T-helper 1 cell treated with Interleukin-12 subunit alpha and Interleukin-12 subunit beta and Interleukin-4 antibody, amounts not matched to agents 30 μg/mL and 1 μg/mL, for 36 hours (primary cell): ENCODE measurements at regions not wholly inside any gene's neighbourhood (a gene's known extent, or its start where the extent isn't known, plus 50 kb on each side); places are given as distances from the start of the nearest gene placed in this dataset.

Source experiments
- H3K27ac Mint-ChIP-seq: one replicate; pipeline ENCODE4 v1.8.0; 2021; ENCODE audit warnings: mild to moderate bottlenecking, mixed read lengths
- H3K27me3 Mint-ChIP-seq: one replicate; pipeline ENCODE4 v1.8.0; 2021; ENCODE audit warnings: low read depth, mixed read lengths
- H3K36me3 Mint-ChIP-seq: one replicate; pipeline ENCODE4 v1.8.0; 2021; ENCODE audit warnings: low read depth, mixed read lengths
- H3K4me1 Mint-ChIP-seq: one replicate; pipeline ENCODE4 v1.8.0; 2021; ENCODE audit warnings: low read depth, mixed read lengths
- H3K4me3 Mint-ChIP-seq: one replicate; pipeline ENCODE4 v1.8.0; 2021; ENCODE audit warnings: mild to moderate bottlenecking, moderate library complexity, mixed read lengths
- H3K9me3 Mint-ChIP-seq: one replicate; pipeline ENCODE4 v1.8.0; 2021; ENCODE audit warnings: mixed read lengths

- Mint-ChIP-seq H3K9me3 (no peaks in the 10 kb centered on the region), H3K4me1 (no peaks in the 10 kb centered on the region), H3K4me3 (no peak overlapping the region), H3K27me3 (no peaks in the 10 kb centered on the region), H3K36me3 (no peaks in the 10 kb centered on the region), H3K27ac (no peak overlapping the region)
These were observed 93.8 kb upstream of the ZNF469 start for GRCh38 chr16:88289001-88289400.

GRCh38 chr16:88289561-88289960 is 93.2 kb upstream of the ZNF469 start:
- Mint-ChIP-seq H3K27me3 (no peaks in the 10 kb centered on the region), H3K27ac (no peak overlapping the region), H3K36me3 (no peaks in the 10 kb centered on the region), H3K9me3 (no peaks in the 10 kb centered on the region), H3K4me3 (no peak overlapping the region), H3K4me1 (no peaks in the 10 kb centered on the region)

- Mint-ChIP-seq H3K4me1 (no peaks in the 10 kb centered on the region), H3K27me3 (no peaks in the 10 kb centered on the region), H3K4me3 (no peak overlapping the region), H3K27ac (no peak overlapping the region), H3K36me3 (no peaks in the 10 kb centered on the region), H3K9me3 (no peaks in the 10 kb centered on the region)
These were observed 92.8 kb upstream of the ZNF469 start for GRCh38 chr16:88289968-88290401.

- Mint-ChIP-seq H3K27me3 (no peaks in the 10 kb centered on the region), H3K36me3 (no peaks in the 10 kb centered on the region), H3K9me3 (no peaks in the 10 kb centered on the region), H3K27ac (no peak overlapping the region), H3K4me1 (no peaks in the 10 kb centered on the region), H3K4me3 (no peak overlapping the region)
These were observed 91.6 kb upstream of the ZNF469 start for GRCh38 chr16:88290850-88291830.

- no peaks in the 10 kb centered on the region for H3K9me3 Mint-ChIP-seq
- H3K36me3 Mint-ChIP-seq: no peaks in the 10 kb centered on the region
- no peak overlapping the region for H3K4me3 Mint-ChIP-seq
- H3K4me1 Mint-ChIP-seq: no peaks in the 10 kb centered on the region
- no peak overlapping the region for H3K27ac Mint-ChIP-seq
- no peaks in the 10 kb centered on the region for H3K27me3 Mint-ChIP-seq
These were observed 90.5 kb upstream of the ZNF469 start for GRCh38 chr16:88292007-88292970.

GRCh38 chr16:88293097-88293496 is 89.7 kb upstream of the ZNF469 start:
- Mint-ChIP-seq H3K9me3 (no peaks in the 10 kb centered on the region), H3K4me1 (no peaks in the 10 kb centered on the region), H3K27ac (no peak overlapping the region), H3K27me3 (no peaks in the 10 kb centered on the region), H3K4me3 (no peak overlapping the region), H3K36me3 (no peaks in the 10 kb centered on the region)

- Mint-ChIP-seq H3K4me1 (no peaks in the 10 kb centered on the region), H3K9me3 (no peaks in the 10 kb centered on the region)
These were observed 86.9 kb upstream of the ZNF469 start for GRCh38 chr16:88295671-88296436.

GRCh38 chr16:88296437-88297177 is 86.2 kb upstream of the ZNF469 start:
- H3K4me1 Mint-ChIP-seq: no peaks in the 10 kb centered on the region
- H3K4me3 Mint-ChIP-seq: no peak overlapping the region
- no peaks in the 10 kb centered on the region for H3K27me3 Mint-ChIP-seq
- H3K9me3 Mint-ChIP-seq: no peaks in the 10 kb centered on the region
- no peak overlapping the region for H3K27ac Mint-ChIP-seq
- no peaks in the 10 kb centered on the region for H3K36me3 Mint-ChIP-seq

More at GRCh38 chr16:88295671-88296436, 86.9 kb upstream of the ZNF469 start:
- no peak overlapping the region for H3K27ac Mint-ChIP-seq
- no peak overlapping the region for H3K4me3 Mint-ChIP-seq
- H3K36me3 Mint-ChIP-seq: no peaks in the 10 kb centered on the region
- no peaks in the 10 kb centered on the region for H3K27me3 Mint-ChIP-seq

- Mint-ChIP-seq H3K36me3 (no peaks in the 10 kb centered on the region), H3K9me3 (no peaks in the 10 kb centered on the region), H3K27ac (no peak overlapping the region), H3K27me3 (no peaks in the 10 kb centered on the region), H3K4me1 (no peaks in the 10 kb centered on the region), H3K4me3 (no peak overlapping the region)
These were observed 85.5 kb upstream of the ZNF469 start for GRCh38 chr16:88297178-88297720.

- Mint-ChIP-seq H3K36me3 (no peaks in the 10 kb centered on the region), H3K27me3 (no peaks in the 10 kb centered on the region), H3K9me3 (no peaks in the 10 kb centered on the region), H3K4me1 (no peaks in the 10 kb centered on the region), H3K27ac (no peak overlapping the region), H3K4me3 (no peak overlapping the region)
These were observed 84.5 kb upstream of the ZNF469 start for GRCh38 chr16:88298181-88298832.

- no peaks in the 10 kb centered on the region for H3K9me3 Mint-ChIP-seq
- no peak overlapping the region for H3K4me3 Mint-ChIP-seq
- no peak overlapping the region for H3K27ac Mint-ChIP-seq
- no peaks in the 10 kb centered on the region for H3K36me3 Mint-ChIP-seq
- H3K27me3 Mint-ChIP-seq: no peaks in the 10 kb centered on the region
- H3K4me1 Mint-ChIP-seq: no peaks in the 10 kb centered on the region
These were observed 83.7 kb upstream of the ZNF469 start for GRCh38 chr16:88298833-88299745.

- Mint-ChIP-seq H3K4me3 (no peak overlapping the region), H3K27me3 (no peaks in the 10 kb centered on the region), H3K9me3 (no peaks in the 10 kb centered on the region), H3K4me1 (no peaks in the 10 kb centered on the region), H3K36me3 (no peaks in the 10 kb centered on the region), H3K27ac (no peak overlapping the region)
These were observed 82.9 kb upstream of the ZNF469 start for GRCh38 chr16:88299751-88300462.
